NCI-H2171 treated with DMSO at 0.1 percent for 48 hours (cell line): ENCODE measurements at regions not wholly inside any gene's neighbourhood (a gene's known extent, or its start where the extent isn't known, plus 50 kb on each side); places are given as distances from the start of the nearest gene placed in this dataset.

ENCODE experiments used
- DNase-seq: peaks from one replicate; lab custom pipeline; 2025; lab: John Stamatoyannopoulos, UW

- DNase-seq, result no peak
Observed at GRCh38 chr13:68293631-68294030, 1063.5 kb upstream of the PCDH9 start.

- DNase-seq, result no peak
Observed at GRCh38 chr13:68292601-68293000, 1062.5 kb upstream of the PCDH9 start.

- no peak for DNase-seq
Observed at GRCh38 chr13:68291595-68291994, 1061.5 kb upstream of the PCDH9 start.

- DNase-seq, result no peak
Observed at GRCh38 chr13:68275758-68276157, 1045.6 kb upstream of the PCDH9 start.

- DNase-seq, result no peak
Observed at GRCh38 chr13:68272652-68273051, 1042.5 kb upstream of the PCDH9 start.

- no peak for DNase-seq
Observed at GRCh38 chr13:68264692-68265091, 1034.6 kb upstream of the PCDH9 start.

GRCh38 chr13:68261105-68261504, 1031.0 kb upstream of the PCDH9 start:
- DNase-seq, result peak; percentile 8

- no peak for DNase-seq
Observed at GRCh38 chr13:68257111-68257842, 1027.1 kb upstream of the PCDH9 start.

- no peak for DNase-seq
Observed at GRCh38 chr13:68254151-68254550, 1024.0 kb upstream of the PCDH9 start.

GRCh38 chr13:68234274-68234673, 1004.1 kb upstream of the PCDH9 start:
- no peak for DNase-seq

- no peak for DNase-seq
Observed at GRCh38 chr13:68232351-68233130, 1002.4 kb upstream of the PCDH9 start.

GRCh38 chr13:68214691-68215415, 984.7 kb upstream of the PCDH9 start:
- no peak for DNase-seq

- no peak for DNase-seq
Observed at GRCh38 chr13:68199271-68199670, 969.1 kb upstream of the PCDH9 start.

- no peak for DNase-seq
Observed at GRCh38 chr13:68190818-68191217, 960.7 kb upstream of the PCDH9 start.

- no peak for DNase-seq
Observed at GRCh38 chr13:68185444-68186141, 955.5 kb upstream of the PCDH9 start.

- no peak for DNase-seq
Observed at GRCh38 chr13:68176475-68176874, 946.3 kb upstream of the PCDH9 start.

GRCh38 chr13:68174893-68175292, 944.8 kb upstream of the PCDH9 start:
- DNase-seq, result no peak

- peak; percentile 35 for DNase-seq
Observed at GRCh38 chr13:68173111-68173510, 943.0 kb upstream of the PCDH9 start.

GRCh38 chr13:68170961-68171360, 940.8 kb upstream of the PCDH9 start:
- DNase-seq, result no peak

GRCh38 chr13:68168448-68168847, 938.3 kb upstream of the PCDH9 start:
- DNase-seq, result no peak

GRCh38 chr13:68160466-68160865, 930.3 kb upstream of the PCDH9 start:
- no peak for DNase-seq

- no peak for DNase-seq
Observed at GRCh38 chr13:68152414-68152813, 922.3 kb upstream of the PCDH9 start.
